ENCODE measurements at regions not wholly inside any gene's neighbourhood (a gene's known extent, or its start where the extent isn't known, plus 50 kb on each side); places are given as distances from the start of the nearest gene placed in this dataset.

DNA sequence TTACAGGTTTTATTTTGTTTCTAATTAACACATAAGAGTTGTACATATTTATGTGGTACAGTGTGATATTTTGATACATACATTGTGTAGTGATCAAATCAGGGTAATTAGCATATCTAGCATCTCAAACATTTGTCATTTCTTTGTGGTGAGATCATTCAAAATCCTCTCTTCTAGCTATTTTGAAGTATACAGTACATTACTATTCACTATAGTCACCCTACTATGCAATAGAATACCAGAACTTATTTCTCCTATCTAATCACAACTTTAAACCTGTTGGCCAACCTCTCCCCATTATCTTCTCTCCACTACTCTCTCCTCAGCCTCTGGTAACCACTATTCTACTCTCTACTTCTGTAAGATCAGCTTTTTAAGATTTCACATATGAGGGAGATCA, 325.8 kb downstream of the CYP26B1 start:
- no peak overlapping the region for H4K91ac ChIP-seq (replicated peaks; ENCODE audit: insufficient read length, low read length)
- CTCF ChIA-PET (ENCODE audit: partially characterized antibody): no interaction called here
- H2BK15ac ChIP-seq (ENCODE audit: low read length): no peak overlapping the region
- no peaks in the 10 kb centered on the region for H3K27me3 ChIP-seq (replicated peaks in 1 of 4; ENCODE audit: control insufficient read depth in 3 of 4, extremely low read depth in 1 of 4, insufficient read depth in 3 of 4, low read length in 3 of 4)
- POLR2A ChIA-PET (ENCODE audit: partially characterized antibody): no interaction called here
- no peak overlapping the region for H2BK120ac ChIP-seq (replicated peaks; ENCODE audit: low read depth, low read length)
- no peaks in the 10 kb centered on the region for H4K20me1 ChIP-seq (replicated peaks in 1 of 2; ENCODE audit: control insufficient read depth in 1 of 2, insufficient read depth in 2 of 2, low read length in 2 of 2)
- no peak overlapping the region for H4K5ac ChIP-seq (ENCODE audit: insufficient read length, low read depth, low read length)
- H3K79me1 ChIP-seq (ENCODE audit: low read depth, low read length): no peaks in the 10 kb centered on the region
- H2AK5ac ChIP-seq (ENCODE audit: low read depth, low read length): no peak overlapping the region
- H3K9me3 ChIP-seq (ENCODE audit: insufficient read depth in 2 of 2, low read depth in 1 of 2, low read length in 1 of 2): peaks cover 0 to 7% of the 10 kb centered on the region in 2 experiments; a peak in 1 of 4 replicates
- H3K9ac ChIP-seq (replicated peaks in 1 of 4; ENCODE audit: extremely low read depth in 1 of 4, low read depth in 3 of 4, low read length in 3 of 4): no peak overlapping the region
- FAIRE-seq (no peak), DNase-seq (ENCODE audit: low read depth in 1 of 2, low spot score in 2 of 2) (no peak)
- no peak overlapping the region for H4K8ac ChIP-seq (ENCODE audit: extremely low read depth, insufficient read depth, low read length)
- H3K56ac ChIP-seq (replicated peaks; ENCODE audit: insufficient read length, low read depth, low read length): no peak overlapping the region
- no peak overlapping the region for H2AFZ ChIP-seq (ENCODE audit: low read length)
- no peak overlapping the region for H3K4ac ChIP-seq (replicated peaks; ENCODE audit: insufficient read length, low read depth, low read length)
- no peak overlapping the region for H3K23ac ChIP-seq (ENCODE audit: insufficient read length)
- no peak overlapping the region for H3K14ac ChIP-seq (ENCODE audit: insufficient read length)
- H3K18ac ChIP-seq (ENCODE audit: extremely low read depth, low read length): no peak overlapping the region
- TF ChIP-seq POLR2AphosphoS5 (IDR thresholded peaks at IDR 0.05; ENCODE audit: low read depth, low read length) (no peak), RAD21 (IDR thresholded peaks at IDR 0.05 in 1 of 2, conservative IDR thresholded peaks at IDR 0.05 in 1 of 2; ENCODE audit: low read depth in 2 of 2, low read length in 2 of 2) (no peak), SAP30 (IDR thresholded peaks at IDR 0.05; ENCODE audit: insufficient read depth, insufficient replicate concordance, low read length) (no peak), SP1 (IDR thresholded peaks at IDR 0.05; ENCODE audit: low read depth, low read length) (no peak), SIN3A (conservative IDR thresholded peaks at IDR 0.05 in 1 of 2, IDR thresholded peaks at IDR 0.05 in 1 of 2; ENCODE audit: low read depth in 1 of 2, low read length in 2 of 2) (no peak), SP2 (IDR thresholded peaks at IDR 0.05; ENCODE audit: low read length) (no peak), YY1 (IDR thresholded peaks at IDR 0.05; ENCODE audit: low read depth, low read length) (no peak), SRF (IDR thresholded peaks at IDR 0.05; ENCODE audit: low read depth, low read length) (no peak), BACH1 (IDR thresholded peaks at IDR 0.05; ENCODE audit: low read length) (no peak)
- no peak overlapping the region for H2BK5ac ChIP-seq (ENCODE audit: low read depth, low read length)
- H3K79me2 ChIP-seq (ENCODE audit: control insufficient read depth in 1 of 2, insufficient read depth in 2 of 2, low read length in 2 of 2): no peaks in the 10 kb centered on the region
- H2BK12ac ChIP-seq (ENCODE audit: low read depth, low read length): no peak overlapping the region
- no peaks in the 10 kb centered on the region for H3K4me1 ChIP-seq (replicated peaks in 1 of 4; ENCODE audit: control insufficient read depth in 3 of 4, insufficient read depth in 4 of 4, low read length in 3 of 4)
- no peak overlapping the region for H2BK20ac ChIP-seq (ENCODE audit: low read length)
- H3K23me2 ChIP-seq (ENCODE audit: low read depth, low read length): no peaks in the 10 kb centered on the region
- H3K4me3 ChIP-seq (ENCODE audit: extremely low read depth in 1 of 4, insufficient read depth in 2 of 4, low read depth in 3 of 4, low read length in 4 of 4): no peak overlapping the region
- H3K27ac ChIP-seq (ENCODE audit: low read depth, low read length): no peak overlapping the region
- H3K4me2 ChIP-seq (ENCODE audit: insufficient read depth in 1 of 2, low read depth in 2 of 2, low read length in 2 of 2): no peak overlapping the region
- H3K36me3 ChIP-seq (ENCODE audit: control insufficient read depth in 2 of 4, insufficient read depth in 4 of 4, low read length in 3 of 4): no peaks in the 10 kb centered on the region
